HG03066 (cell line): ENCODE measurements at regions not wholly inside any gene's neighbourhood (a gene's known extent, or its start where the extent isn't known, plus 50 kb on each side); places are given as distances from the start of the nearest gene placed in this dataset.

Experiments used
- ATAC-seq: cut with Tn5 transposase; IDR thresholded peaks from one replicate; pipeline ENCODE4 v1.9.1; 2021; ENCODE audit warnings: low read depth; ENCODE audit not compliant: unreplicated experiment

- no peak for ATAC-seq
Observed at GRCh38 chr22:49627217-49628181, 200.2 kb downstream of the BRD1 start.

GRCh38 chr22:49626361-49627216 is 201.1 kb downstream of the BRD1 start:
- ATAC-seq, result no peak

GRCh38 chr22:49624421-49625177 is 203.1 kb downstream of the BRD1 start:
- ATAC-seq, result no peak

- ATAC-seq, result no peak
Observed at GRCh38 chr22:49623715-49624114, 204.0 kb downstream of the BRD1 start.

- ATAC-seq, result no peak
Observed at GRCh38 chr22:49623176-49623575, 204.5 kb downstream of the BRD1 start.

GRCh38 chr22:49622241-49623105 is 205.2 kb downstream of the BRD1 start:
- no peak for ATAC-seq

- ATAC-seq, result no peak
Observed at GRCh38 chr22:49621601-49622210, 206.0 kb downstream of the BRD1 start.

GRCh38 chr22:49620666-49621065 is 207.0 kb downstream of the BRD1 start:
- no peak for ATAC-seq

GRCh38 chr22:49620003-49620556 is 207.6 kb downstream of the BRD1 start:
- no peak for ATAC-seq

GRCh38 chr22:49619301-49619700 is 208.4 kb downstream of the BRD1 start:
- ATAC-seq, result no peak

- no peak for ATAC-seq
Observed at GRCh38 chr22:49618677-49618953, 209.1 kb downstream of the BRD1 start.

- ATAC-seq, result no peak
Observed at GRCh38 chr22:49617866-49618676, 209.6 kb downstream of the BRD1 start.

GRCh38 chr22:49617264-49617663 is 210.4 kb downstream of the BRD1 start:
- no peak for ATAC-seq

- no peak for ATAC-seq
Observed at GRCh38 chr22:49616356-49617231, 211.1 kb downstream of the BRD1 start.

GRCh38 chr22:49614966-49615965 is 212.4 kb downstream of the BRD1 start:
- no peak for ATAC-seq

GRCh38 chr22:49613511-49614270 is 214.0 kb downstream of the BRD1 start:
- ATAC-seq, result no peak
